OCI-LY1 (cell line): ENCODE measurements at regions not wholly inside any gene's neighbourhood (a gene's known extent, or its start where the extent isn't known, plus 50 kb on each side); places are given as distances from the start of the nearest gene placed in this dataset.

Experiments
- H2AFZ ChIP-seq: fragments of 200-600 bp; sonication (generic), shearing (Covaris generic); 2 replicates; pipeline ENCODE4 v1.6.0; 2014; ENCODE audit warnings: antibody characterized with exemption, mild to moderate bottlenecking, low read length
- H3F3A ChIP-seq: fragments of 200-600 bp; sonication (generic), shearing (Covaris generic); 2 replicates; pipeline ENCODE4 v1.6.0; 2014; ENCODE audit warnings: mild to moderate bottlenecking, antibody characterized with exemption, low read length, moderate library complexity; ENCODE audit not compliant: insufficient read depth
- H3K27ac ChIP-seq: fragments of 200-600 bp; sonication (generic); 2 replicates; pipeline ENCODE4 v1.5.1; 2014; ENCODE audit warnings: low read length, mixed run types, mild to moderate bottlenecking, low read depth; ENCODE audit not compliant: poor library complexity, severe bottlenecking
- H3K27me3 ChIP-seq: fragments of 200-600 bp; sonication (generic); 2 replicates; pipeline ENCODE4 v1.6.0; 2014; ENCODE audit warnings: antibody characterized with exemption, mild to moderate bottlenecking, low read length, moderate library complexity; ENCODE audit not compliant: insufficient read depth
- H3K36me3 ChIP-seq: fragments of 200-600 bp; sonication (generic); 2 replicates; pipeline ENCODE4 v1.6.1; 2014; ENCODE audit warnings: mild to moderate bottlenecking, antibody characterized with exemption, low read length, moderate library complexity, mixed read lengths; ENCODE audit not compliant: insufficient read depth
- H3K4me1 ChIP-seq: fragments of 200-600 bp; sonication (generic); 2 replicates; pipeline ENCODE4 v1.5.1; 2014; ENCODE audit warnings: mild to moderate bottlenecking, low read length, moderate library complexity; ENCODE audit not compliant: insufficient read depth, severe bottlenecking
- H3K4me2 ChIP-seq: fragments of 200-600 bp; sonication (generic), shearing (Covaris generic); 2 replicates; pipeline ENCODE4 v1.6.1; 2014; ENCODE audit warnings: low read length
- H3K4me3 ChIP-seq: fragments of 200-600 bp; sonication (generic); 2 replicates; pipeline ENCODE4 v1.5.1; 2014; ENCODE audit warnings: low read length, low read depth, mild to moderate bottlenecking, mixed read lengths; ENCODE audit not compliant: poor library complexity, severe bottlenecking
- H3K79me2 ChIP-seq: fragments of 200-600 bp; shearing (Covaris generic); 2 replicates; pipeline ENCODE4 v1.6.1; 2016; ENCODE audit warnings: mixed run types, low read length, mixed read lengths; ENCODE audit not compliant: insufficient read depth
- H3K9ac ChIP-seq: fragments of 200-600 bp; sonication (generic), shearing (Covaris generic); 2 replicates; pipeline ENCODE4 v1.6.1; 2014; ENCODE audit warnings: mild to moderate bottlenecking, low read length, mixed read lengths
- H3K9me2 ChIP-seq: fragments of 200-600 bp; sonication (generic), shearing (Covaris generic); 2 replicates; pipeline ENCODE4 v1.6.1; 2014; ENCODE audit warnings: low read depth, mild to moderate bottlenecking, low read length, mixed read lengths
- H3K9me3 ChIP-seq: fragments of 200-600 bp; shearing (Covaris generic); 2 replicates; pipeline ENCODE4 v1.6.1; 2014; ENCODE audit warnings: low read length, mixed read lengths
- H4K20me1 ChIP-seq: fragments of 200-600 bp; sonication (generic), shearing (Covaris generic); 2 replicates; pipeline ENCODE4 v1.6.0; 2016; ENCODE audit warnings: mild to moderate bottlenecking, low read length; ENCODE audit not compliant: insufficient read depth
- CTCF ChIP-seq: fragments of 200-600 bp; sonication (generic), shearing (Covaris generic); IDR thresholded peaks from 2 replicates; pipeline ENCODE4 v1.5.1; 2017; ENCODE audit warnings: mild to moderate bottlenecking, antibody characterized with exemption, low read length, moderate library complexity, mixed read lengths
- EZH2 ChIP-seq: fragments of 200-600 bp; sonication (generic), shearing (Covaris generic); IDR thresholded peaks from 2 replicates; pipeline ENCODE4 v1.8.0; 2017; ENCODE audit warnings: borderline replicate concordance, mixed run types, mild to moderate bottlenecking, antibody characterized with exemption, low read length, moderate library complexity, mixed read lengths

GRCh38 chr6:66418906-66419305 is 711.9 kb upstream of the EYS start:
- no peak overlapping the region for H2AFZ ChIP-seq
- no peaks in the 10 kb centered on the region for H3K79me2 ChIP-seq
- H4K20me1 ChIP-seq, result no peaks in the 10 kb centered on the region
- no peaks in the 10 kb centered on the region for H3K9me3 ChIP-seq
- no peaks in the 10 kb centered on the region for H3K36me3 ChIP-seq
- no peaks in the 10 kb centered on the region for H3K4me1 ChIP-seq
- no peak overlapping the region for H3K27ac ChIP-seq
- H3K9ac ChIP-seq, result no peak overlapping the region
- H3K9me2 ChIP-seq, result no peaks in the 10 kb centered on the region
- H3K27me3 ChIP-seq, result no peaks in the 10 kb centered on the region
- no peak overlapping the region for H3K4me3 ChIP-seq
- TF ChIP-seq EZH2 (no peak), CTCF (no peak)
- no peaks in the 10 kb centered on the region for H3F3A ChIP-seq
- H3K4me2 ChIP-seq, result no peak overlapping the region

GRCh38 chr6:66403966-66404365 is 696.9 kb upstream of the EYS start:
- no peaks in the 10 kb centered on the region for H3F3A ChIP-seq
- TF ChIP-seq EZH2 (no peak), CTCF (no peak)
- H3K9me3 ChIP-seq, result no peaks in the 10 kb centered on the region
- H3K9me2 ChIP-seq, result no peaks in the 10 kb centered on the region
- no peaks in the 10 kb centered on the region for H3K79me2 ChIP-seq
- H3K4me2 ChIP-seq, result no peak overlapping the region
- no peak overlapping the region for H2AFZ ChIP-seq
- H4K20me1 ChIP-seq, result no peaks in the 10 kb centered on the region
- H3K36me3 ChIP-seq, result no peaks in the 10 kb centered on the region
- H3K27ac ChIP-seq, result no peak overlapping the region
- no peak overlapping the region for H3K4me3 ChIP-seq
- H3K27me3 ChIP-seq, result no peaks in the 10 kb centered on the region
- H3K4me1 ChIP-seq, result no peaks in the 10 kb centered on the region
- no peak overlapping the region for H3K9ac ChIP-seq

- Histone ChIP-seq H3K4me2 (no peak overlapping the region), H3K4me1 (no peaks in the 10 kb centered on the region), H3K27ac (no peak overlapping the region), H3K9me2 (no peaks in the 10 kb centered on the region), H3K79me2 (no peaks in the 10 kb centered on the region), H3K9me3 (no peaks in the 10 kb centered on the region), H3K27me3 (no peaks in the 10 kb centered on the region), H3K4me3 (no peak overlapping the region), H4K20me1 (no peaks in the 10 kb centered on the region), H3K36me3 (no peaks in the 10 kb centered on the region), H3F3A (no peaks in the 10 kb centered on the region), H2AFZ (no peak overlapping the region), H3K9ac (no peak overlapping the region)
- TF ChIP-seq EZH2 (no peak), CTCF (no peak)
These were observed 695.8 kb upstream of the EYS start for GRCh38 chr6:66402873-66403272.
